H1 (cell line): ENCODE measurements at regions not wholly inside any gene's neighbourhood (a gene's known extent, or its start where the extent isn't known, plus 50 kb on each side); places are given as distances from the start of the nearest gene placed in this dataset.
"Not testable (repeated sequence)": the region's sequence is repeated elsewhere in the genome, so short reads cannot be mapped to it uniquely, and the experiment has no call there.

Experiments used
- CTCF ChIA-PET: fragments of 300-600 bp; sonication (Branson Sonifier 250); formaldehyde crosslinking; loops from one replicate; lab custom pipeline; 2021; ENCODE audit not compliant: partially characterized antibody; lab: Charles Lee
- POLR2A ChIA-PET: fragments of 300-600 bp; sonication (Branson Sonifier 250); formaldehyde crosslinking; loops from one replicate; lab custom pipeline; 2021; ENCODE audit warnings: inconsistent platforms; ENCODE audit not compliant: partially characterized antibody; lab: Charles Lee
- DNase-seq, 2 experiments: peaks; one replicate each; pipeline versions ENCODE4 v3.0.0 to v3.0.0-alpha.2; 2010 to 2022; ENCODE audit warnings: low spot score in 2 of 2, low read depth in 1 of 2, mixed read lengths in 1 of 2
- FAIRE-seq: peaks from 2 replicates; lab custom pipeline; 2011; peaks lifted over from hg19 to GRCh38; lab: Jason Lieb, UNC
- H2AFZ ChIP-seq: 2 replicates; pipeline ENCODE4 v1.8.1; 2012; ENCODE audit warnings: low read length, inconsistent platforms
- H2AK5ac ChIP-seq: 2 replicates; pipeline ENCODE4 v1.6.1; 2013; ENCODE audit warnings: low read depth, low read length
- H2BK120ac ChIP-seq: replicated peaks from 2 replicates; pipeline ENCODE3; 2013; ENCODE audit warnings: low read depth, low read length, inconsistent platforms
- H2BK12ac ChIP-seq: 2 replicates; pipeline ENCODE4 v1.6.1; 2013; ENCODE audit warnings: low read depth, low read length
- H2BK15ac ChIP-seq: 2 replicates; pipeline ENCODE4 v1.6.1; 2013; ENCODE audit warnings: low read length
- H2BK20ac ChIP-seq: 2 replicates; pipeline ENCODE4 v1.6.1; 2013; ENCODE audit warnings: low read length
- H2BK5ac ChIP-seq: 2 replicates; pipeline ENCODE4 v1.6.1; 2013; ENCODE audit warnings: low read depth, low read length
- H3K14ac ChIP-seq: 2 replicates; pipeline ENCODE4 v1.6.1; 2013; ENCODE audit warnings: inconsistent platforms; ENCODE audit not compliant: insufficient read length
- H3K18ac ChIP-seq: 2 replicates; pipeline ENCODE4 v1.6.1; 2013; ENCODE audit warnings: low read length; ENCODE audit errors: extremely low read depth
- H3K23ac ChIP-seq: 2 replicates; pipeline ENCODE4 v1.6.1; 2013; ENCODE audit warnings: inconsistent platforms; ENCODE audit not compliant: insufficient read length
- H3K23me2 ChIP-seq: 2 replicates; pipeline ENCODE4 v1.6.1; 2013; ENCODE audit warnings: low read depth, low read length
- H3K27ac ChIP-seq: 2 replicates; pipeline ENCODE4 v1.6.1; 2011; ENCODE audit warnings: low read depth, low read length, inconsistent platforms
- H3K27me3 ChIP-seq, 4 experiments: replicated peaks in 1 of 4; 1 replicate in 1 of 4; 2 replicates in 3 of 4; pipeline versions ENCODE4 v1.6.1 to v1.8.1; 2011 to 2013; ENCODE audit warnings: low read length in 3 of 4, mild to moderate bottlenecking in 3 of 4, inconsistent platforms in 2 of 4, mixed read lengths in 2 of 4, moderate library complexity in 1 of 4; ENCODE audit not compliant: control insufficient read depth in 3 of 4, insufficient read depth in 3 of 4; ENCODE audit errors: extremely low read depth in 1 of 4
- H3K36me3 ChIP-seq, 4 experiments: 2 replicates each; pipeline versions ENCODE4 v1.6.1 to v1.8.1; 2011 to 2013; ENCODE audit warnings: mild to moderate bottlenecking in 4 of 4, low read length in 3 of 4, moderate library complexity in 2 of 4, control low read depth in 1 of 4, inconsistent platforms in 1 of 4; ENCODE audit not compliant: insufficient read depth in 4 of 4, control insufficient read depth in 2 of 4
- H3K4ac ChIP-seq: replicated peaks from 2 replicates; pipeline ENCODE3; 2013; ENCODE audit warnings: low read length, low read depth, mixed read lengths, inconsistent platforms; ENCODE audit not compliant: insufficient read length
- H3K4me1 ChIP-seq, 4 experiments: replicated peaks in 1 of 4; 1 replicate in 1 of 4; 2 replicates in 3 of 4; pipeline versions ENCODE4 v1.6.1 to v1.8.1; 2011 to 2013; ENCODE audit warnings: low read length in 3 of 4, inconsistent platforms in 2 of 4, mixed read lengths in 1 of 4; ENCODE audit not compliant: insufficient read depth in 4 of 4, control insufficient read depth in 3 of 4
- H3K4me2 ChIP-seq, 2 experiments: 2 replicates each; pipeline versions ENCODE4 v1.6.1 to v1.8.1; 2011 to 2013; ENCODE audit warnings: low read depth in 2 of 2, low read length in 2 of 2, control low read depth in 1 of 2, inconsistent platforms in 1 of 2, mild to moderate bottlenecking in 1 of 2; ENCODE audit not compliant: insufficient read depth in 1 of 2
- H3K4me3 ChIP-seq, 4 experiments: fragments of 200-600, 300-600 bp in 1 of 4; sonication (generic), shearing (Covaris generic), sonication (Bioruptor Twin) in 1 of 4; 2 replicates each; pipeline versions ENCODE4 v1.5.1 to v1.8.1; 2011 to 2016; ENCODE audit warnings: low read length in 4 of 4, low read depth in 3 of 4, control low read depth in 2 of 4, inconsistent platforms in 2 of 4, mild to moderate bottlenecking in 2 of 4, mixed read lengths in 1 of 4, moderate library complexity in 1 of 4; ENCODE audit not compliant: insufficient read depth in 2 of 4; ENCODE audit errors: extremely low read depth in 1 of 4
- H3K56ac ChIP-seq: replicated peaks from 2 replicates; pipeline ENCODE3; 2013; ENCODE audit warnings: low read depth, mild to moderate bottlenecking, mixed read lengths, low read length, inconsistent platforms; ENCODE audit not compliant: insufficient read length
- H3K79me1 ChIP-seq: 2 replicates; pipeline ENCODE4 v1.6.1; 2013; ENCODE audit warnings: low read depth, low read length, control low read depth
- H3K79me2 ChIP-seq, 2 experiments: 2 replicates each; pipeline versions ENCODE4 v1.6.1 to v1.8.1; 2012 to 2013; ENCODE audit warnings: low read length in 2 of 2, mild to moderate bottlenecking in 2 of 2, inconsistent platforms in 1 of 2; ENCODE audit not compliant: insufficient read depth in 2 of 2, control insufficient read depth in 1 of 2
- H3K9ac ChIP-seq, 4 experiments: replicated peaks in 1 of 4; 1 replicate in 1 of 4; 2 replicates in 3 of 4; pipeline versions ENCODE4 v1.6.1 to v1.8.1; 2011 to 2013; ENCODE audit warnings: low read depth in 3 of 4, low read length in 3 of 4, control low read depth in 2 of 4, mild to moderate bottlenecking in 2 of 4, moderate library complexity in 2 of 4, inconsistent platforms in 1 of 4; ENCODE audit errors: extremely low read depth in 1 of 4
- H3K9me3 ChIP-seq, 2 experiments: 2 replicates each; pipeline versions ENCODE4 v1.6.1 to v1.8.1; 2012 to 2013; ENCODE audit warnings: mild to moderate bottlenecking in 2 of 2, moderate library complexity in 2 of 2, control low read depth in 1 of 2, inconsistent platforms in 1 of 2, low read depth in 1 of 2, low read length in 1 of 2, mixed read lengths in 1 of 2; ENCODE audit not compliant: insufficient read depth in 2 of 2
- H4K20me1 ChIP-seq, 2 experiments: replicated peaks in 1 of 2; 2 replicates each; pipeline versions ENCODE3 to v1.8.1; 2011 to 2013; ENCODE audit warnings: inconsistent platforms in 2 of 2, low read length in 2 of 2, mild to moderate bottlenecking in 1 of 2; ENCODE audit not compliant: insufficient read depth in 2 of 2, control insufficient read depth in 1 of 2
- H4K5ac ChIP-seq: 2 replicates; pipeline ENCODE4 v1.6.1; 2013; ENCODE audit warnings: low read length, low read depth, mixed read lengths, inconsistent platforms; ENCODE audit not compliant: insufficient read length
- H4K8ac ChIP-seq: 2 replicates; pipeline ENCODE4 v1.8.0; 2013; ENCODE audit warnings: mild to moderate bottlenecking, moderate library complexity, low read length, inconsistent platforms; ENCODE audit not compliant: insufficient read depth; ENCODE audit errors: extremely low read depth
- H4K91ac ChIP-seq: replicated peaks from 2 replicates; pipeline ENCODE3; 2013; ENCODE audit warnings: low read length, mixed read lengths, inconsistent platforms; ENCODE audit not compliant: insufficient read length
- WGBS, 2 experiments: shearing (Covaris generic) in 1 of 2; methylation state at CpG; one replicate each; pipeline versions ENCODE4 v1.1.6 to v1.1.7; 2013 to 2015; ENCODE audit warnings: low lambda C conversion rate in 2 of 2, mixed read lengths in 2 of 2, inconsistent platforms in 1 of 2, low coverage in 1 of 2, missing lambda C conversion rate in 1 of 2; ENCODE audit not compliant: insufficient replicate concordance in 2 of 2, insufficient coverage in 1 of 2, insufficient read length in 1 of 2; ENCODE audit errors: extremely low coverage in 1 of 2, missing lambda C conversion rate in 1 of 2; 5-methylcytosine and 5-hydroxymethylcytosine counted together

DNA sequence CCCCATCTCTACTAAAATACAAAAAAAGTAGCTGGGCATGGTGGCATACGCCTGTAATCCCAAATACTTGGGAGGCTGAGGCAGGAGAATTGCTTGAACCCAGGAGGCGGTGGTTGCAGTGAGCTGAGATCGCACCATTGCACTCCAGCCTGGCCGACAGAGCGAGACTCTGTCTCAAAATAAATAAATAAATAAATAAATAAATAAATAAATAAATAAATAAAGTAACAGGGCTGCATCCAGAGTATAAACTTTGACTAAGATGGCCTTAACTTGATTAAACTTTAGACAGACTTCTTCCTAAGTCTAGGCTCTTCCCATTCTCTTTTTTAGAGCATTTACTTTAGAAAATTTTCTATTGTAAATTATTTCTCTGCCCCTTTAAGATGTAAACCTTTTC, 105.6 kb upstream of the RORA start:
- H4K20me1 ChIP-seq, H2AFZ ChIP-seq, H3K4me3 ChIP-seq, FAIRE-seq, H3K4ac ChIP-seq, H2BK12ac ChIP-seq, H4K91ac ChIP-seq, H2BK5ac ChIP-seq, H3K56ac ChIP-seq, H2AK5ac ChIP-seq, H3K4me1 ChIP-seq, H3K4me2 ChIP-seq, H2BK20ac ChIP-seq, H4K8ac ChIP-seq, H3K18ac ChIP-seq, H2BK15ac ChIP-seq, POLR2A ChIA-PET, H3K9me3 ChIP-seq, H3K9ac ChIP-seq, H3K79me2 ChIP-seq, CTCF ChIA-PET, H3K14ac ChIP-seq, H2BK120ac ChIP-seq, H3K27me3 ChIP-seq, H3K23ac ChIP-seq, H4K5ac ChIP-seq, H3K27ac ChIP-seq, DNase-seq, H3K36me3 ChIP-seq, H3K23me2 ChIP-seq, H3K79me1 ChIP-seq: not testable (repeated sequence)
- WGBS, 2 experiments, result 93% methylated on average over 5 of the region's 5 CpGs; no CpG with 5 or more reads in 1 of the 2 experiments
